Kasumi-1 (cell line): ENCODE measurements at regions not wholly inside any gene's neighbourhood (a gene's known extent, or its start where the extent isn't known, plus 50 kb on each side); places are given as distances from the start of the nearest gene placed in this dataset.

Experiments used
- DNase-seq, 2 experiments: peaks; one replicate each; lab custom pipeline; 2025; lab: John Stamatoyannopoulos, UW

DNA sequence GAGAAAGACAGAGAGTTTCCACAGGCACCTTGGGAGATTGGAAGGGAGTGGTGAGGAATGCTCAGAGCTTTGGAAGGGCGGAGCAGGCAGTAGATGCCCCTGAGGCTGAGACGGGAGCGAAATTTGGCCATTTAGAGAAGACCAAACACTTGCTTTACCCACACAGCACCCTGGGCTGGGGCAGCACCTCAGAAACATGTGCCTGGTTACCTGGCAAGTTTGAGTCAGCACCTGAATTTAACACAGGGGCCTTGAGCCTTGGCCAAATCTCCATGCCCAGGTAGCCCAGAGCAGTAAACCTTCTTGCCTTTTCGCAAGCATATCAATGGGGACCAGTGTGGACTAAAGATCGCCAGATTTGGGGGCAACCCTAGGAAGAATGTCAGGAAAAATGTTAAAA lies 111.9 kb upstream of the NFE2L3 start:
- no peak for DNase-seq

DNA sequence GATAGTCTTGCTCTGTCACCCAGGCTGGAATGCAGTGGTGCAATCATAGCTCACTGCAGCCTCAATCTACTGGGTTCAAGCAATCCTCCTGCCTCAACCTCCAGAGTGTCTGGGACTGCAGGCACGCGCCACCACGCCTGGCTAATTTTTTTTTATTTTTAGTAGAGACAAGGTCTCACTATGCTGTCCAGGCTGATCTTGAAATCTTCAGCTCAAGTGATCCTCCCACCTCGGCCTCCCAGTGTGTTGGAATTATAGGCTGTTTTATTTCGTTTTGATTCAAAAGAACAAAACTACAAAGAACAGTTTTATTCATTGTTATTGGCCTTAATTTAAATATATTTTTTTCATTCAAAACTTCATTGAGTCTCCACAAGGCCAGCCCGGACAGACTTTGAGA lies 109.8 kb upstream of the NFE2L3 start:
- no peak for DNase-seq

DNA sequence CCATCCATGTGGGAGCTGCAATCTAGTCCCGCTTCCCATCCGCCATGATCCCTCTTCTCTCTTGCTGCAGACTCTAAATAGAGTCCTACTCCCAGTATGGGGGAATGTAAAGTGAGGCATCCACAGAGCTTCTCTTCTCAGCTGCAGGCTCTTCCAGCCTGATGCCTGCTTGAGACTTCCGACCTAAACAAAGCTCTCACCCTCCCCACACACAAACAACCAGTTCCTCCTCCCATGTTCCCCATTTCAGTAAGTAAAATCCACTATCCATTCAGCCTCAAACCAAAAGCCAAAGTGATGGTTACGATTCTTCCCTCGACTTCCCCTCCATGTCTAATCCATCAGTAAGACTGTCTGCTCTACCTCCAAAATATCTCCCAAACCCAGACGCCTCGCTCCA lies 108.2 kb upstream of the NFE2L3 start:
- no peak for DNase-seq

GRCh38 chr7:26044320-26044719 lies 107.7 kb upstream of the NFE2L3 start:
- DNase-seq = no peak

GRCh38 chr7:26046150-26046549 lies 105.8 kb upstream of the NFE2L3 start:
- no peak for DNase-seq

DNA sequence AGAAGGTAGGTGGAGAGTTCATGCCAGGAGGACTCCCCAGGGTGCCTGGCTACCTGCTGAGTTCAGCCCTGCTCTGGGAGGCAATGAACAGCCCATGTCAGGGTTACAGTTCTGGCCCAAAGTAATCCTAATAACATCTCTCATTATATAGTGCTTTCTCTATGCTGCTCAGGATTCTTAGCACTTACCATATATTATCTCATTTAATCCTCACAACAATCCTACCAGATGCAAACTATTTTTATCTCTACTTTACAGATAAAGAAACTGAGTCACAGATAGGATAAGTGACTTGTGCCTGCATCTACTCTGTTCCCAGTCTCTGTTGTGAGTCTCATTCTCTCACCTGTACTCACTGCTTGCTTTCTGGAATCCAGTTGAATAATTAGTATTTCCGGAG lies 105.1 kb upstream of the NFE2L3 start:
- no peak for DNase-seq

GRCh38 chr7:26048663-26049062 lies 103.3 kb upstream of the NFE2L3 start:
- no peak for DNase-seq

DNA sequence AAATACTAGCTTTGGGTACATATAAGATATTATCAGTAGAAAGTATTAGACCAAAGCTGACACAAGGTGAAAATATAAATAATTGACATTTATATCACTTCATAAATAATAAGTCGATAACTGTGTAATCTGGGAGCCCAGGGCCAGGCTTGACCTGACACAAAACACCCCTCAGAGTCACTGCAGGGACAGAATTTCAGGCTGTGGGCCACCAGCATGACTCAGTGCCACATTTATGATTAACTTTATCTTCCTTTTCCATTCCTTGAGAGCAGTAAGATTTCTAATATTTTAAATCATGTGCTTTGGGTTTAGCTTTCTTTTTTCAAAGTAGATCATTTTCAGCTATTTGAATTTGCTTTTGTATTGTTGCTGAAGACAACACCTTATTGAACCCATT lies 102.9 kb upstream of the NFE2L3 start:
- DNase-seq = no peak

- DNase-seq = no peak
Measured at GRCh38 chr7:26051021-26051420, 101.0 kb upstream of the NFE2L3 start.

DNA sequence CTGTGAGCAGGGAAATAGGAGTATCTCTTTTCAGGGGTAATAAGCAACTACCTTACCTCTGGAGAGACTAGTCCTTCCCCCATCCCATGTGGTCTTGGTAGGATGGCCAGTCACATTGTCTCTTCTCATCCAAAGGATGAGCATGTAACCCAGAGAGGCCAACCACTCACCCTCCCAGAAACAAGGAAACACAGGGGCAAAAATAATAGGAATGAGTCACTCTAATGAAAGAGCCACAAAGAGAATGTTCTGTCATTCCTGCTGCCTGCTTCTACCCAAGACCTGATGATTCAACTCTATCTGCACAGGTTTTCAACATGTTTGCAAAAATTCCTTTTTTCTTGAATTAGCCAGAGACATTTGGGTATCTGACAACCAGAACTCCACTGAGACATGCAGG lies 99.3 kb upstream of the NFE2L3 start:
- no peak for DNase-seq

DNA sequence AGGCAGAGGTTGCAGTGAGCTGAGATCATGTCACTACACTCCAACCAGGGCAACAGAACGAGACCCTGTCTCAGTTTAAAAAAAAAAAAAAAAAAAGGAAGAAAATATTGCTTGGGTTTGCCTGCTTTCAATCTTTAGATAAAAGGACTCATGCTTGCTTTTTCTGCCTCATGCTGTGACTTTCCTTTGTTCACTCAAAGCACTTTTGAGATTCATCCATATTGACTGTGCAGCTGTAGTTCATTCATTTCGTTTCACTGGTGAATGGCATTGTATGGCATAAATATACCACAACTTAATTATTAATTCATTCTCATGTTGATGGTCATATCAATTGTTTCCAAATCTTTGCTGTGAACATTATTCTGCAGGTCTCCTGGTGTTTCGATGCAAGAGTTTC lies 97.6 kb upstream of the NFE2L3 start:
- no peak for DNase-seq

GRCh38 chr7:26055241-26055640 lies 96.8 kb upstream of the NFE2L3 start:
- DNase-seq = no peak

DNA sequence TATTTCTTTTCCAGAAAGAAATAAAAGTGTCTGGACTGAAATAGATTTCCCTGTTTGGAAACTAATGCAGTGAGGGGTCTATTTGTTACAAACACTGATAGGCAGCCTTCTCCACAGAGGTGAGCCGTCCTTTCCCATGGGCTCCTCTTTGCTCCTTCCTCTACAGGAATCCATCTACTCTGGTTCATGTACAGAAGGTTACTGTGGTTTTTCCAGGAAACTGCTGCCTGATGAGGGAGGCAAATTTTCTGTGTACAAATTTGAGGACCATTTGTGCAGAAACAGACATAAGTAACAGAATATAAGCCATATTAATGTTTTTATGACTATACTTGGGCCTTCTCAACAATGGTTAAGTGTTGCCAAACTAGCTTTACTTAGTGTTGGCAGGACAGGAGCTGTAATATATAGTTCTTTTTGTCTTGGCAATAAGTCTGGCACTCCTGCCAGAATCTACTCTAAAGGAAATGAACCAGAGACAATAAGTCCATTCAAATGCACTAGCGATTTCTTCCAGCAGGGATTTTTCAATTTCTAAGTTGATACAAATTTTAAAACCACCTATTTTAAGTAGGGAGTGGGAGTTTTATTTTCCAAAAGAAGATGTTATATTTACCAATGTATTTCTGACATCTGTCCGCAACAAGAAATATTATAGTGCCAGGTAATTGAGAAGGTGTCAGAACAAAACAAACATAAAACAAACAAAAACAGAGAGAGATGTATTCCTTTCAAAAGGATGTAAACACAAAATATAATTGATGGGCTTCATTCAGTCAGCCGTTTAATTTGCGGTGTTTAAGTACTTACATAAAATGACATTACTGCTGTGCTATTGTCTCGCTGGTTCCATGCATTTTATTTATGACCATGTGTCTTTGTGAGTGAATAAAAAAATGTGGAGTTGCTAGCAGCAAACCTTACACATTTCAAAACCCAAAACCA lies 91.0 kb upstream of the NFE2L3 start:
- no peak for DNase-seq

- peak; percentile 62 to 85 for DNase-seq
Measured at GRCh38 chr7:26061678-26062603, 90.1 kb upstream of the NFE2L3 start.

- DNase-seq = no peak
Measured at GRCh38 chr7:26065652-26066051, 86.3 kb upstream of the NFE2L3 start.

GRCh38 chr7:26066736-26067135 lies 85.3 kb upstream of the NFE2L3 start:
- no peak for DNase-seq

DNA sequence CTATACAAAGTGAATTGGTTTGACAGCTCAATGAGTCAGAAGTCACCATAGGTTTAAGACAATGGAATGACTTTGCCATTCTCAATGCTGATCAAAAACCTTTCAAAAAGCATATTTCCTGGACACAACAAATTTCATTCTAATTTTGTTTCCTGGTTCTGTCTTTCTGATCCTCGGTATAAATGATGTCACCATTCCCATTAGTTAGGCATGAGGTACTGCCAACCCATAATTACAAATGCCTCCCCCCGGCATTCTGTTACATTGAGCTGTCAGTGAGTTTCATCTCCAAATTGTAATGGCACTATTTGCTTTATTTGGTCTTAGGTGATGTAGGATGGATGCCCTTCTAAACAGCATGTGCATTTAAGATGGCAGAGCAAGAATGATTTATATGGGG lies 81.7 kb upstream of the NFE2L3 start:
- DNase-seq = no peak

DNA sequence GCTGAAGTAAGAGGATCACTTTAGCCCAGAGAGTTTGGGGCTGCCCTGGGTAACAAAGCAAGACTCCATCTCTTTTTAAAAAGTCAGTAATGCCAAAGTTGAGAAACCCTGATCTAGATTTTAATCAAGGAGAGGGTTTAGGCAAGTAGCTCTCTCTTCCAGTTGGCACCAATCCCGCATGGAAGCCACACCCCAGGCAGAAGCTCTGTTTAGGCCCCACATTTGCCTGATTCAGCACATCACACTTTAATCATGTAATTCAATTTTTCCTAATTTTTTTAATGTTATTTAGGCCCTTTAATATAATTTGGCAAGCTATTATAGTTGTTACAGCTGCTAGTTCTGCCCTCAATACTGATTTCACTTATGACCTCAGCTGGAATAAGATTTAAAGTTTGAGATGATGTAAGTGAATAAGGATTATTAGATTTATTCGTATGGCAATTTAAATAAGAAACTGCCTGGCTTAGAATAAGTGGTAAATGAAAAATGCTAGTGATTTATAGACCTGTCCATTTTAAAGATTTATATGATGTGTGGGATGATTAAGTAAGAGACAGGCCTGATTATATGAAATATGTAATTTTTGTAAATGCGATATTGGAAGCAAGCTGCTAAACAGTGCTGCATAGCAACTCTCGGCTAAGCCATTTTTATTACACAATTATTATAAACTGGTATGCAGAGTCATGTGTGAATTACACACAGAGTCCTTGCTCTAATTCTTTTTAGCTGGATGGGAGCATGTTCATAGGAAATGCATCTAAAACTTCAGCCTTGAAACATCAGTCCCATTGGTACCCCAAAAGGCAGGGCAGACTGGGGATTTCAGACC lies 80.2 kb upstream of the NFE2L3 start:
- DNase-seq = no peak

DNA sequence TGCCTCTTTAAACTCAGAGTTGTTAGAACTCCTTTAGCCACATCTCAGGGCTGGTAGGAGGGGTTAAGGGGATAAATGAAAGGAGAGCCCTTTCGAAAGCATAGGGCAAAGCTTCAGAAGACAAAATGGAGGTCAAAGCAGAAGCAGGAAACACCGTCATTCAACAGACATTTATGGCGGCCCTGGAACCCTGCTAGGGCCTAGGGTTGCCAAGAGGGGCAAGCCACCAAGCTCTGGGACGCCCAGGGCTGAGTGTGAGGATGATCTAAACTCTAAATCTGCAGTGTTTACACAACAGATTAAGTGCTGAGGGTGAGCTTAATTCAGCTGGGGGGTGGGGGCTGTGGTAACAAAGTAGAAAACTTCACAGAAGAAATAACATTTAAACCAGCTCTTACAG lies 79.0 kb upstream of the NFE2L3 start:
- DNase-seq = no peak

DNA sequence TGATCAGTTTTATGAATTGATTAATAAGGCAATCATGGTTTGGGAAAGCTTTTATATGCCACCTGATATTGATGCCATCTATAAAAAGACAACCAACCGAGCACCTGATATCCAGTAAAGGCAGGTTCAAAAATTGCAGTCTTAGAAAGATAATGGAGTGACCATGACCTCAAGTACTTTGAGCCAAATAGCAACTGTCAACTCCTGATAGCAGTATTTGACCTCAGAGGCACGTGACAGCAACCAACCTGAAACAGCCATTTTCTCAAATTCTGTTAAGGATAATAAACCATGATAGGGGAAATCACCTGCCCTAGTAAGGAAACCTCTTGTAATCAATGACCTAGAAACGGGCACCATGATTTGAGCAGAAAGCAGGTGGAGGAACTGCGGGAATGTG lies 77.1 kb upstream of the NFE2L3 start:
- no peak for DNase-seq

DNA sequence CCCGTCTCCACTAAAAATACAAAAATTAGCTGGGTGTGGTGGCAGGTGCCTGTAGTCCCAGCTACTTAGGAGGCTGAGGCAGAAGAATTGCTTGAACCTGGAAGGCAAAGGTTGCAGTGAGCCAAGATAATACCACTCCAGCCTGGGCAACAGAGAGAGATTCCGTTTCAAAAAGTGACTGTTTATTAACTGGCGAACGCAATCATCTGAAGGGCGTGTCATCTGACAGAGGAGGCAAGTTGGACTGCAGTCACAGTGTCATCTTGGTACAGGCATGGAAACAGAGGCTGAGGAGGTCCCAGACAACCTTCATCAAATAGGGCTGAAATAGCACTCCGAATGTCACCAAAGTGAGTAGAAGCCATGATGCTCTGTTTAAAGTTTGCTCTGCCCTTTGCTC lies 75.3 kb upstream of the NFE2L3 start:
- DNase-seq = no peak
